IMR-90 (cell line): ENCODE measurements at regions not wholly inside any gene's neighbourhood (a gene's known extent, or its start where the extent isn't known, plus 50 kb on each side); places are given as distances from the start of the nearest gene placed in this dataset.

Experiments
- ATAC-seq: fragments of 200-7000 bp; cut with Tn5 transposase; 2 replicates; pipeline ENCODE4 v1.9.1; 2020; ENCODE audit warnings: low read depth, mild to moderate bottlenecking, moderate library complexity
- BruUV-seq: library from RNA; stranded (reverse); fragments of 400-500 nt; replicated peaks from 2 replicates; lab custom pipeline; 2021; lab: Mats Ljungman, UMichigan
- CTCF ChIA-PET: fragments of 300-600 bp; formaldehyde crosslinking; extraction: SDS; loops from one replicate; lab custom pipeline; 2021; ENCODE audit warnings: antibody characterized with exemption; lab: Yijun Ruan, JAX
- POLR2A ChIA-PET: fragments of 300-600 bp; sonication (Branson Sonifier 250); formaldehyde crosslinking; loops from one replicate; lab custom pipeline; 2022; ENCODE audit warnings: antibody characterized with exemption; ENCODE audit not compliant: unreplicated experiment; lab: Charles Lee
- DNase-seq: peaks from one replicate; pipeline ENCODE4 v3.0.0; 2013
- H2AFZ ChIP-seq: replicated peaks from 2 replicates; pipeline ENCODE3; 2013; ENCODE audit warnings: low read length, mild to moderate bottlenecking; ENCODE audit not compliant: poor library complexity
- H2AK5ac ChIP-seq: 2 replicates; pipeline ENCODE4 v1.6.1; 2013; ENCODE audit warnings: low read depth, low read length, inconsistent platforms
- H2AK9ac ChIP-seq: replicated peaks from 2 replicates; pipeline ENCODE3; 2013; ENCODE audit warnings: mild to moderate bottlenecking, low read depth, low read length, moderate library complexity; ENCODE audit not compliant: poor library complexity
- H2BK120ac ChIP-seq: 2 replicates; pipeline ENCODE4 v1.6.1; 2013; ENCODE audit warnings: low read depth, low read length, inconsistent platforms
- H2BK15ac ChIP-seq: 3 replicates; pipeline ENCODE4 v1.6.1; 2013; ENCODE audit warnings: low read depth, low read length, inconsistent platforms
- H2BK20ac ChIP-seq: 2 replicates; pipeline ENCODE4 v1.6.1; 2013; ENCODE audit warnings: low read depth, mild to moderate bottlenecking, inconsistent platforms, low read length, moderate library complexity
- H2BK5ac ChIP-seq: 2 replicates; pipeline ENCODE4 v1.6.1; 2013; ENCODE audit warnings: mild to moderate bottlenecking, low read depth, low read length, inconsistent platforms; ENCODE audit not compliant: poor library complexity, severe bottlenecking
- H3K14ac ChIP-seq: replicated peaks from 2 replicates; pipeline ENCODE4 v1.6.1; 2013; ENCODE audit warnings: low read depth, low read length, inconsistent platforms
- H3K18ac ChIP-seq: 2 replicates; pipeline ENCODE4 v1.6.1; 2013; ENCODE audit warnings: low read depth, low read length, control low read depth
- H3K23ac ChIP-seq: 2 replicates; pipeline ENCODE4 v1.6.1; 2013; ENCODE audit warnings: low read depth, low read length, inconsistent platforms
- H3K27ac ChIP-seq: 2 replicates; pipeline ENCODE4 v1.5.1; 2013; ENCODE audit warnings: mild to moderate bottlenecking, control low read depth, low read length; ENCODE audit not compliant: insufficient read depth
- H3K27me3 ChIP-seq: 2 replicates; pipeline ENCODE4 v1.6.1; 2013; ENCODE audit warnings: low read length; ENCODE audit not compliant: control insufficient read depth, insufficient read depth
- H3K36me3 ChIP-seq: 2 replicates; pipeline ENCODE4 v1.6.1; 2013; ENCODE audit warnings: low read length, mixed read lengths; ENCODE audit not compliant: control insufficient read depth, insufficient read depth
- H3K4ac ChIP-seq: 2 replicates; pipeline ENCODE4 v1.6.1; 2013; ENCODE audit warnings: low read depth, low read length, inconsistent platforms
- H3K4me1 ChIP-seq: 2 replicates; pipeline ENCODE4 v1.6.1; 2013; ENCODE audit warnings: low read length, mixed read lengths; ENCODE audit not compliant: control insufficient read depth, insufficient read depth
- H3K4me2 ChIP-seq: 2 replicates; pipeline ENCODE4 v1.6.1; 2013; ENCODE audit warnings: low read depth, mild to moderate bottlenecking, control low read depth, low read length, moderate library complexity
- H3K4me3 ChIP-seq: 2 replicates; pipeline ENCODE4 v1.5.1; 2013; ENCODE audit warnings: low read depth, mild to moderate bottlenecking, control low read depth, low read length, moderate library complexity; ENCODE audit not compliant: insufficient read depth
- H3K56ac ChIP-seq: 2 replicates; pipeline ENCODE4 v1.6.1; 2013; ENCODE audit warnings: low read length, inconsistent platforms; ENCODE audit not compliant: insufficient read depth; ENCODE audit errors: extremely low read depth
- H3K79me1 ChIP-seq, 2 experiments: 2 replicates each; pipeline ENCODE4 v1.6.1; 2013; ENCODE audit warnings: low read length in 2 of 2, inconsistent platforms in 1 of 2, low read depth in 1 of 2
- H3K9ac ChIP-seq: 2 replicates; pipeline ENCODE4 v1.6.1; 2013; ENCODE audit warnings: low read depth, low read length, control low read depth
- H3K9me1 ChIP-seq: 2 replicates; pipeline ENCODE4 v1.6.1; 2013; ENCODE audit warnings: low read length, inconsistent platforms; ENCODE audit not compliant: insufficient read depth
- H3K9me3 ChIP-seq: 2 replicates; pipeline ENCODE4 v1.6.1; 2013; ENCODE audit warnings: low read length; ENCODE audit not compliant: control insufficient read depth, insufficient read depth
- H4K20me1 ChIP-seq: 2 replicates; pipeline ENCODE4 v1.6.1; 2013; ENCODE audit warnings: low read length, inconsistent platforms; ENCODE audit not compliant: insufficient read depth
- H4K5ac ChIP-seq: 2 replicates; pipeline ENCODE4 v1.6.1; 2013; ENCODE audit warnings: mild to moderate bottlenecking, low read depth, low read length, control low read depth
- H4K8ac ChIP-seq, 2 experiments: 2 replicates each; pipeline ENCODE4 v1.6.1; 2013; ENCODE audit warnings: low read depth in 2 of 2, low read length in 2 of 2, control low read depth in 1 of 2, inconsistent platforms in 1 of 2
- H4K91ac ChIP-seq: 2 replicates; pipeline ENCODE4 v1.6.1; 2013; ENCODE audit warnings: low read depth, low read length, inconsistent platforms; ENCODE audit not compliant: insufficient read depth
- USF2 ChIP-seq: fragments of 150-350 bp; IDR thresholded peaks from 2 replicates; pipeline ENCODE4 v1.6.1; 2017; ENCODE audit warnings: mild to moderate bottlenecking, antibody characterized with exemption, low read length, low read depth
- WGBS, 2 experiments: methylation state at CpG; one replicate each; pipeline versions ENCODE4 v1.1.5 to v1.1.7; 2013; ENCODE audit warnings: missing lambda C conversion rate in 2 of 2; ENCODE audit not compliant: insufficient read length in 1 of 2; ENCODE audit errors: extremely low coverage in 2 of 2; 5-methylcytosine and 5-hydroxymethylcytosine counted together
- dilution Hi-C: fragments of 300-500 bp; cut with HindIII; formaldehyde crosslinking; loops from one replicate; pipeline ENCODE4 v1.14.3; 2018; ENCODE audit warnings: low sequenced_read_pairs; ENCODE audit not compliant: unreplicated experiment
- in situ Hi-C: fragments of 300-500 bp; cut with MboI; formaldehyde crosslinking; loops from 3 replicates; pipeline ENCODE4 v1.14.3; 2019; ENCODE audit warnings: low sequenced_read_pairs, inconsistent platforms, mixed read lengths
- intact Hi-C: fragments of 100-400 bp; cut with micrococcal nuclease; formaldehyde crosslinking; loops from 2 replicates; pipeline ENCODE4 v1.10.0; 2022

- H3K56ac ChIP-seq = no peak overlapping the region
- POLR2A ChIA-PET = no interaction called here
- no peak overlapping the region for H3K4me2 ChIP-seq
- DNase-seq = no peak
- no peak overlapping the region for H4K5ac ChIP-seq
- H2BK5ac ChIP-seq = no peak overlapping the region
- H2AK5ac ChIP-seq = no peak overlapping the region
- H3K4me1 ChIP-seq = no peaks in the 10 kb centered on the region
- intact Hi-C loops = no loop called here
- CTCF ChIA-PET = no interaction called here
- H3K23ac ChIP-seq = no peak overlapping the region
- H4K91ac ChIP-seq = no peak overlapping the region
- no peak overlapping the region for H2BK120ac ChIP-seq
- no peak overlapping the region for H4K8ac ChIP-seq
- H4K20me1 ChIP-seq = no peaks in the 10 kb centered on the region
- H3K79me1 ChIP-seq = no peaks in the 10 kb centered on the region
- no peaks in the 10 kb centered on the region for H3K9me1 ChIP-seq
- H3K36me3 ChIP-seq = no peaks in the 10 kb centered on the region
- ATAC-seq = no peak; the same call in 1 of the 2 replicates
- H3K9ac ChIP-seq = no peak overlapping the region
- no TSS peak for BruUV-seq
- H3K4me3 ChIP-seq = no peak overlapping the region
- no peak overlapping the region for H3K18ac ChIP-seq
- no peaks in the 10 kb centered on the region for H3K9me3 ChIP-seq
- no peak overlapping the region for H3K27ac ChIP-seq
- H3K14ac ChIP-seq = no peak overlapping the region
- no peak for TF ChIP-seq USF2
- no peak overlapping the region for H2BK20ac ChIP-seq
- dilution Hi-C loops = no loop called here
- no peak overlapping the region for H2BK15ac ChIP-seq
- WGBS, 2 experiments = no CpG with 5 or more reads among the region's 6 CpGs
- in situ Hi-C loops = no loop called here
- H3K4ac ChIP-seq = no peak overlapping the region
- no peak overlapping the region for H2AK9ac ChIP-seq
- no peak overlapping the region for H2AFZ ChIP-seq
- H3K27me3 ChIP-seq = peaks cover 2% of the 10 kb centered on the region
Observed at GRCh38 chr2:224202281-224202865, 163.3 kb upstream of the SERPINE2 start.
